Stimulated activated memory B cell treated with anti-CD40 and anti-IgM and Interleukin-4, amounts not matched to agents 10 μg/mL and 1 μg/mL and 100 μg/mL, for 72 hours (primary cell): ENCODE measurements at regions not wholly inside any gene's neighbourhood (a gene's known extent, or its start where the extent isn't known, plus 50 kb on each side); places are given as distances from the start of the nearest gene placed in this dataset.

Experiments
- ATAC-seq: fragments of 150-1000 bp; cut with Tn5 transposase; 2 replicates; pipeline ENCODE4 v1.10.0; 2021
- H3K27ac Mint-ChIP-seq: one replicate; pipeline ENCODE4 v1.8.0; 2022; ENCODE audit warnings: mild to moderate bottlenecking, mixed read lengths
- H3K27me3 Mint-ChIP-seq: one replicate; pipeline ENCODE4 v1.8.0; 2022; ENCODE audit warnings: mixed read lengths
- H3K36me3 Mint-ChIP-seq: one replicate; pipeline ENCODE4 v1.8.0; 2022; ENCODE audit warnings: mixed read lengths
- H3K4me1 Mint-ChIP-seq: one replicate; pipeline ENCODE4 v1.8.0; 2022; ENCODE audit warnings: mixed read lengths
- H3K4me3 Mint-ChIP-seq: one replicate; pipeline ENCODE4 v1.8.0; 2022; ENCODE audit warnings: mild to moderate bottlenecking, moderate library complexity, mixed read lengths
- H3K9me3 Mint-ChIP-seq: one replicate; pipeline ENCODE4 v1.8.0; 2022; ENCODE audit warnings: mixed read lengths

GRCh38 chr18:25675123-25675850 is 323.3 kb upstream of the ZNF521 start:
- Mint-ChIP-seq H3K9me3 (no peaks in the 10 kb centered on the region), H3K4me1 (no peaks in the 10 kb centered on the region), H3K36me3 (no peaks in the 10 kb centered on the region), H3K27me3 (no peaks in the 10 kb centered on the region), H3K4me3 (no peak overlapping the region), H3K27ac (no peak overlapping the region)
- ATAC-seq, result no peak

GRCh38 chr18:25674183-25674582 is 322.2 kb upstream of the ZNF521 start:
- H3K27me3 Mint-ChIP-seq, result no peaks in the 10 kb centered on the region
- H3K27ac Mint-ChIP-seq, result no peak overlapping the region
- no peak overlapping the region for H3K4me3 Mint-ChIP-seq
- H3K4me1 Mint-ChIP-seq, result no peaks in the 10 kb centered on the region
- peaks cover 3% of the 10 kb centered on the region for H3K9me3 Mint-ChIP-seq
- no peaks in the 10 kb centered on the region for H3K36me3 Mint-ChIP-seq
- ATAC-seq, result no peak

- no peaks in the 10 kb centered on the region for H3K27me3 Mint-ChIP-seq
- peaks cover 3% of the 10 kb centered on the region for H3K9me3 Mint-ChIP-seq
- H3K4me1 Mint-ChIP-seq, result no peaks in the 10 kb centered on the region
- no peak overlapping the region for H3K27ac Mint-ChIP-seq
- H3K4me3 Mint-ChIP-seq, result no peak overlapping the region
- no peaks in the 10 kb centered on the region for H3K36me3 Mint-ChIP-seq
- no peak for ATAC-seq
These were observed 320.5 kb upstream of the ZNF521 start for GRCh38 chr18:25672490-25672889.

GRCh38 chr18:25669741-25670140 is 317.8 kb upstream of the ZNF521 start:
- no peaks in the 10 kb centered on the region for H3K4me1 Mint-ChIP-seq
- H3K4me3 Mint-ChIP-seq, result no peak overlapping the region
- no peaks in the 10 kb centered on the region for H3K36me3 Mint-ChIP-seq
- peaks cover 3% of the 10 kb centered on the region for H3K9me3 Mint-ChIP-seq
- ATAC-seq, result no peak
- no peak overlapping the region for H3K27ac Mint-ChIP-seq
- H3K27me3 Mint-ChIP-seq, result no peaks in the 10 kb centered on the region

- no peaks in the 10 kb centered on the region for H3K36me3 Mint-ChIP-seq
- no peak overlapping the region for H3K27ac Mint-ChIP-seq
- H3K9me3 Mint-ChIP-seq, result no peaks in the 10 kb centered on the region
- H3K4me1 Mint-ChIP-seq, result no peaks in the 10 kb centered on the region
- no peak for ATAC-seq
- H3K4me3 Mint-ChIP-seq, result no peak overlapping the region
- H3K27me3 Mint-ChIP-seq, result no peaks in the 10 kb centered on the region
These were observed 310.3 kb upstream of the ZNF521 start for GRCh38 chr18:25662272-25662671.

- H3K36me3 Mint-ChIP-seq, result no peaks in the 10 kb centered on the region
- no peaks in the 10 kb centered on the region for H3K27me3 Mint-ChIP-seq
- H3K9me3 Mint-ChIP-seq, result no peaks in the 10 kb centered on the region
- no peaks in the 10 kb centered on the region for H3K4me1 Mint-ChIP-seq
- ATAC-seq, result no peak
- H3K4me3 Mint-ChIP-seq, result no peak overlapping the region
- no peak overlapping the region for H3K27ac Mint-ChIP-seq
These were observed 309.9 kb upstream of the ZNF521 start for GRCh38 chr18:25661831-25662230.

- Mint-ChIP-seq H3K4me1 (no peaks in the 10 kb centered on the region), H3K36me3 (no peaks in the 10 kb centered on the region), H3K9me3 (peaks cover 4% of the 10 kb centered on the region), H3K4me3 (no peak overlapping the region), H3K27ac (no peak overlapping the region), H3K27me3 (no peaks in the 10 kb centered on the region)
- ATAC-seq, result no peak
These were observed 307.6 kb upstream of the ZNF521 start for GRCh38 chr18:25659541-25659940.

GRCh38 chr18:25658476-25658875 is 306.5 kb upstream of the ZNF521 start:
- Mint-ChIP-seq H3K36me3 (no peaks in the 10 kb centered on the region), H3K27me3 (no peaks in the 10 kb centered on the region), H3K4me3 (no peak overlapping the region), H3K4me1 (no peaks in the 10 kb centered on the region), H3K27ac (no peak overlapping the region), H3K9me3 (peaks cover 4% of the 10 kb centered on the region)
- no peak for ATAC-seq

- Mint-ChIP-seq H3K4me3 (no peak overlapping the region), H3K9me3 (peaks cover 4% of the 10 kb centered on the region), H3K36me3 (no peaks in the 10 kb centered on the region), H3K4me1 (no peaks in the 10 kb centered on the region), H3K27me3 (no peaks in the 10 kb centered on the region), H3K27ac (no peak overlapping the region)
- no peak for ATAC-seq
These were observed 299.6 kb upstream of the ZNF521 start for GRCh38 chr18:25651553-25651952.

GRCh38 chr18:25650201-25650941 is 298.4 kb upstream of the ZNF521 start:
- H3K4me3 Mint-ChIP-seq, result no peak overlapping the region
- ATAC-seq, result no peak
- H3K9me3 Mint-ChIP-seq, result peaks cover 2% of the 10 kb centered on the region

GRCh38 chr18:25648716-25649260 is 296.8 kb upstream of the ZNF521 start:
- no peak for ATAC-seq
- Mint-ChIP-seq H3K9me3 (no peaks in the 10 kb centered on the region), H3K27me3 (no peaks in the 10 kb centered on the region), H3K27ac (no peak overlapping the region), H3K36me3 (no peaks in the 10 kb centered on the region), H3K4me3 (no peak overlapping the region), H3K4me1 (no peaks in the 10 kb centered on the region)

More at GRCh38 chr18:25650201-25650941, 298.4 kb upstream of the ZNF521 start:
- H3K36me3 Mint-ChIP-seq, result no peaks in the 10 kb centered on the region
- H3K4me1 Mint-ChIP-seq, result no peaks in the 10 kb centered on the region
- no peaks in the 10 kb centered on the region for H3K27me3 Mint-ChIP-seq
- no peak overlapping the region for H3K27ac Mint-ChIP-seq

GRCh38 chr18:25647404-25647803 is 295.4 kb upstream of the ZNF521 start:
- Mint-ChIP-seq H3K4me1 (no peaks in the 10 kb centered on the region), H3K36me3 (no peaks in the 10 kb centered on the region), H3K9me3 (no peaks in the 10 kb centered on the region), H3K4me3 (no peak overlapping the region), H3K27ac (no peak overlapping the region), H3K27me3 (no peaks in the 10 kb centered on the region)
- no peak for ATAC-seq

GRCh38 chr18:25646971-25647370 is 295.0 kb upstream of the ZNF521 start:
- no peaks in the 10 kb centered on the region for H3K9me3 Mint-ChIP-seq
- H3K4me1 Mint-ChIP-seq, result no peaks in the 10 kb centered on the region
- no peak for ATAC-seq
- H3K4me3 Mint-ChIP-seq, result no peak overlapping the region
- H3K36me3 Mint-ChIP-seq, result no peaks in the 10 kb centered on the region
- no peak overlapping the region for H3K27ac Mint-ChIP-seq
- no peaks in the 10 kb centered on the region for H3K27me3 Mint-ChIP-seq

- Mint-ChIP-seq H3K9me3 (peaks cover 6% of the 10 kb centered on the region), H3K27ac (no peak overlapping the region), H3K27me3 (no peaks in the 10 kb centered on the region), H3K4me3 (no peak overlapping the region), H3K36me3 (no peaks in the 10 kb centered on the region), H3K4me1 (no peaks in the 10 kb centered on the region)
- ATAC-seq, result no peak
These were observed 287.6 kb upstream of the ZNF521 start for GRCh38 chr18:25639596-25639995.

GRCh38 chr18:25633563-25633962 is 281.6 kb upstream of the ZNF521 start:
- Mint-ChIP-seq H3K27me3 (no peaks in the 10 kb centered on the region), H3K9me3 (peaks cover 6% of the 10 kb centered on the region), H3K27ac (no peak overlapping the region), H3K4me3 (no peak overlapping the region), H3K4me1 (no peaks in the 10 kb centered on the region), H3K36me3 (no peaks in the 10 kb centered on the region)
- ATAC-seq, result no peak

- Mint-ChIP-seq H3K27me3 (no peaks in the 10 kb centered on the region), H3K4me1 (no peaks in the 10 kb centered on the region), H3K27ac (no peak overlapping the region), H3K36me3 (no peaks in the 10 kb centered on the region), H3K9me3 (peaks cover 8% of the 10 kb centered on the region), H3K4me3 (no peak overlapping the region)
- ATAC-seq, result no peak
These were observed 278.7 kb upstream of the ZNF521 start for GRCh38 chr18:25630682-25631081.
